Superior temporal gyrus (tissue), 1 donor: ENCODE measurements at regions not wholly inside any gene's neighbourhood (a gene's known extent, or its start where the extent isn't known, plus 50 kb on each side); places are given as distances from the start of the nearest gene placed in this dataset.

Experiments
- DNase-seq: peaks from one replicate; pipeline ENCODE4 v3.0.0-alpha.2; 2016; ENCODE audit errors: extremely low spot score

DNA sequence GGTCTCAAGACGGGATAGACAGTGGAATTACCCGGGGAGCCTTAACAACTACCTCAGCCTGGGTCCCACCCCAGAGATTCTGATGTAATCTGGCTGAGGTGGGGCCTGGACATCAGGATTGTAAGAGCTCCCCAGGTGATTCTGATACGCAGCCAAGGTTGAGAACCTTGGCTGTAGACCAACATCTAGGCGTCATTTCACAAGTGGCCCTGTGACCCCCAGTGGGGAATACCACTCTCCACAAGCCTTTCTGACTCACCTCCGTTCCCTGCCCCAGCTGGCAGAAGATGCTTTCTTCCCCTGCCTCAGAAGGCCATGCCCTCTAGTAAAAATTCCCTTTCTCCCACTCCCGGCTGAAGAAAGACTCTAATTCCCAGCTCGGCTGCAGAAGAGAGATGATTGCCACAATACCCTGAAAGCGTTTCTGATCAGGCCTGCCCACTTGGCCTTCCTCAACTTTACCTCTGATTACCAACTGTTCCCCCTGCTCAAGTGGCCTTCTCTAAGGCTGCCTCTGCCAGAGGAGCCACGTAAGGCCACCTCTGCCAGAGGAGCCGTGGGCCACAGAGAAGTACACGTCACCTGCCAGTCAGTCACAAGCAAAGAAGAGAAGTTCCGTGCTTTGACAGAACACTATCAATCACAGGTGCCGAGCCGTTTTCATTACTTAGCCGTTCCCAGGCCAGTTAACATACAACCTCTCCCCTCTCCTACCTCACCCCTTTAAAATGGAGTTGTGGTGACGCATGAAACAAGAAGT is 116.8 kb upstream of the PKDCC start:
- no peak for DNase-seq

DNA sequence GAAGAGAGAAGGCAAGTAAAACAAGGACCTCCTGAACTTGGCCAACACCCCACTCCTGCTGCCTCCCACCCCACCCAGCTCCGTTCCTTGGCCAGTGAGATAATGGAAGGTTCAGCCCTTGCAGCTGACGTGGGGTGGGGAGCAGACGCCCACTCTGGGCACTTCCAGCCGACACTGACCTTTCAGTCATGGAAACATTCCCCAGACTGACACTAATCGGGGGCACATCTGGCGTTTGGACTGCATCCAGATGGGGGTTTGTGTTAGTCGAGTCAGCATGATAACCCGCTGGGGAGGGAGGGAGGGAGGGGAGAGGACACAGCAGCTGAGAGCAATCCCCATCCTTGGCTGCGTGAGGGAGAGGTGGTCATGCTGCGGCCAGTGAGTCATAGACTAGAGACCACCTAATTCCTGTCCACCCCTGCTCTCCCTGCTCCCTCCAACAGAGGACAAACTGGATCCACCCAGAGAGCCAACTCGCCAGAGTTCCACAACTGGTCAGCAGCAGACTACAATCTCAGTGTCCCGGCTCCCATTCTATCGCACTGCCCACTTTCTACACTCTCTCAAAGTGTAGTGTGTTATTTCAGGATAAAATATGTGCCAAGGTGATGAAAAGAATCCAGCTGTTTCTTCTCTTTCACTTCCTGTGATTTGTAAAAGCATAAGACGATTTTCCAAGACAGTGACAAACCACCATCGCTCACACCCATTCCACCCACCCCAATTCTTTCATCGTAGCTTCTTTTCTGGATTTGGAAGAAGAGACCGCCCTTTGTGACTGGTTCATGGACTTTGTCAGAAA is 115.4 kb upstream of the PKDCC start:
- DNase-seq: no peak

GRCh38 chr2:41933046-41933420 is 114.8 kb upstream of the PKDCC start:
- DNase-seq: no peak

DNA sequence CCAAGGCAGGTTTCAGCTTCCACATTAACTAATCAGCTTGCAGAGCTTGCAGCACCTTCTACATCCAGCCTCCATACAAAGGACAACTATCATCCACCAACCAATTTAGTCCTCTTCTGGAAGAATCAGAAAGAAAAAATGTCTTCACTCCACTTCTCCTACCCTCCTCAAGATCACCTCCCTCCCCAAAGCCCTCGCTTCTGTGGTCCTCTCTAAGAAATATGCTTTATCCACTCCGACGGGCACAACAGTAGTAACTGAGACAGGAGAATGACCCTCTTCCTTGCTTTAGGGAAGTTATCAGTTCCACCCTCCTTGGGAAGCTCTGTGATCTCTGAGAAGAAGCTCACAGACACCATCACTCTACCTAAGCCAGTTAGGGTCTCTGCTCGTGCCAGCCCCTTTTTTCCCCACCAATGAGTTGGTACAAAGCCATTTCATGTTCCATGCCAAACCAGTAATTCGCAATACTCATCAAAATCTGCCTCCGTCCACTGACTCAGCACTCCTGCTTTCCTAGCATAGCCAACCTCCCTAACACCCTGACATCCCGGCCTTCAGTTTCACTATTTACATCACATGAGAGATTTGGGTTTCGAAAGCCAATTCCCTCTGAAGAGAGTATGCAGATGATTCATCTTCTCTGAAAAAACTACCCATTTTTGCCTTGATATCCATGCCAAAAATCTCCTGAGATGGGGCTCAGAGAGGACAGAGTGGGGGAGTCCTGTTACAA is 114.1 kb upstream of the PKDCC start:
- no peak for DNase-seq

DNA sequence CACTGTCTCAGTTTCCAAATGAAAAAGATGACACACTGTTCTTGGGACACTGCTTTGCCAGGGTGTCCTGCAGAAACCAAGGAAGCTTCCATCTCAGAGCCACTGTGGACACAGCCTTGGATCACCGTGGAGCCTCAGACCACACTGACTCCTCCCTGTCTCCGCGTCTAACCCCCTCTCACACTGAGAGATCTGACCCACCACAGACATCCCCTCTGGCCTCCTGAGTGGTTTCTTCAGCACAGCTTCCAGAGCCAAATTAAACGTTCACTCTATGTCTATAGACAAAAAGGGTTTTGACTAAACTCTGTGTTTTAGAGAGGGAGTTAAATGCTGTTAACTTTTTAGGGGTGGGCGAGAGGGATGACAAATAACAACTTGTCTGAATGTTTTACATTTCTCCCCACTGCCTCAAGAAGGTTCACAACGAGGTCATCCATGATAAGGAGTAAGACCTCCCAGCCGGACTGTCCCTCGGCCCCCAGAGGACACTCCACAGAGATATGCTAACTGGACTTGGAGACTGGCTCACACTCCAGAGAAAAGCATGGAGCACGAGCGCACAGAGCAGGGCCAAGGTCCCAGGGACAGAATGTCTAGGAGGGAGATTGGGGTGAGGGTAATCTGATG is 113.4 kb upstream of the PKDCC start:
- no peak for DNase-seq

- DNase-seq: no peak
These were observed 112.8 kb upstream of the PKDCC start for GRCh38 chr2:41935002-41935401.

DNA sequence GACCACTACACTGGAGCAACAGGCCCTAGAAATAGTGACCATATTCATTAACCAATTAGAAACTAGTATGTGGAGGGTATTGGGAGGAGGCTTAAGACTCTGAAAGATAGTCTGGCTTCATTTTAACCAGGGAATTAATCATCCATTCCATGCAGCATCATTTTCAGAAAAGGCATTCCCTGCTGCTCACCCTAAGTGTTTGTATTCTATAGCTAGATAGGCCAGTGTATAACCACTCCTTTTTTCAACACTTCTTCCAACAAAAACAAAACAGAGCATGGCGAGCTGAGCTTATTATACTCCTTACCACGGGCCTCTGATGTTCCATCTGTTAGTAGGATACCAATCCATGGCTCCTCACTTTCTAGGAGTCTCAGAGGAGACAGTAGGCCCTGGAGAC is 112.0 kb upstream of the PKDCC start:
- no peak for DNase-seq

DNA sequence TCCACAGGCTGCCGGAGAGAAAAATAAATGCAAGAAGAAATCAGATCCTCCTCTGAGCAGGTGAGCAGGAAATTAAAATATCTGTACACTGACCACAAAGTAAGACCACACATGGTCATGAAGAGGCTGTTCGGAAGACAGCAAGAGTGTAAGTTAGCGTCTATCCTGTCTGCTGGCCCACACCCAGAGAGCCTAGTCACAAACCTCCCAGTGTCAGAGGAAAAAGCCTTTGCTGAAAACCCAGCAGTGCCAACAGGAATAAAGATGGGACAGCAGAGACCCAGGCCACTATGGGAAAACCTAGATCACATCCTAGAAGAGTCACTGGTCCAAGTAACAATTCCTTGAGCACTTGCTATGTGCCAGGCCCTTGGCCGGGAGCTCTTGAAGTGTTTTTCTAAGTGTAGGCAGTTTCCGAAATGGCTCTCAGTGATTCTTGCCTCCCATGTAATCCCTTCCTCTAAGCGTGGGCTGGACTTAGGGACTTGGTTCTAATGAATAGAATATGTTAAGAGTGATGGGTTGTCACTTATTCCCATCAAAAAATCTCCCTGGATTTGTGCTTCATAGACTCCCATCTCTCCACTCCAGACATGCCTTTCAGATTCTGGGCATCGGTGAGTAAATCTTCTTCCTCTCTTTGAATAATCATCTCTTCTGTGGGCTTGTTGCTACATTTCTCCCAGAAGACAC is 110.9 kb upstream of the PKDCC start:
- no peak for DNase-seq

DNA sequence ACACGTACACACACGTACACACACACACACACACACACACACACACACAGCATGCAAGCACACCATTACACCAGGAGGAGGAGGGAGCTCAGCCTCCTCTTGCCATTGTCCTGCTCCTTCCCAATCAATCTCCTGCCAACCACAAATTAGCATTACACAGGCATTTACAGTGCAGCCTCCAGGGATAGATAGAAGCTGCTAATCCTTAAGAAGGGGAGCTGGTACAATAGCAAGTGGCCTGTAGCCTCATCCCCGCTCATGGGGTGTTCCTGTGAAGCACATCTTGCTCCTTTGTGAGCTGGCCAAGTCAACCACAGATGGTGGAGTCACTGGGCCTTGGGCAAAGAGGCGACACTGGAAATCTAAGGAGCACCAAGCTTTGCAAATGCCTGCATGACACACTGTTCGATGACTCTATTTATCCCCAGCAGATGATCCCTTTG is 110.3 kb upstream of the PKDCC start:
- DNase-seq: no peak

- no peak for DNase-seq
These were observed 109.7 kb upstream of the PKDCC start for GRCh38 chr2:41937921-41938708.

GRCh38 chr2:41940060-41940744 is 107.6 kb upstream of the PKDCC start:
- DNase-seq: no peak

- no peak for DNase-seq
These were observed 107.1 kb upstream of the PKDCC start for GRCh38 chr2:41940745-41941063.

GRCh38 chr2:41941831-41942230 is 106.0 kb upstream of the PKDCC start:
- DNase-seq: no peak

- DNase-seq: no peak
These were observed 105.5 kb upstream of the PKDCC start for GRCh38 chr2:41942278-41942677.

- no peak for DNase-seq
These were observed 104.7 kb upstream of the PKDCC start for GRCh38 chr2:41943159-41943558.

DNA sequence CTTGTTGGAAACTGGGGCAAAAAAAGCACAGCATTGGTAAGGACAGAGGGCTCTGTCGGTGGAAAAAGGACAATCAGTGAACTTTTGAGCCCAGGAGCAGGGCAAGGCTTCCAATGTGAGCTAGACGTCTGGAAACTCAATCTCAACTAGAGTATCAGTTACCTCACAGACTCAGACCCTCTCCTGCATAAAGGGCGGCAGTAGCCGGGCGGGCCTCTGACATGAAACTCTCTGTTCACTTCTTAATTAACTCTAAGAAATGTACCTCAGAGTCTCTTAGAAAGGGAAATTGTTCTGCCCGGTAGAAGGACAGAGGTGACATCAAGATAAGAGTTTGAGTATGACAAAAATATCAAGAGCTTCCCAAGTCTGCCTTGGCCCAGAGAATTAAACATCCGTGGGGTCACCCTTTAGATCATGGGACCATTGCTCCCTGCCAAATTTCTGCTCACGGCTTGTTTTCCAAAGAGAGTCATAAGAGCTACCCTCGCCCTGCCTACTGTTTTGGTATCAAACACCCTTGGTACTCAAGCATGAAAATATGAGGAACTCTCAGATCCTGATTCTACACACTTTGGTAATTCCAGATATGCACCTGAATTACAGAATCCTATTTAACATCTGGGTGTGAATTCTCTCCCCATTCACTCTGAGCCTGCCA is 103.5 kb upstream of the PKDCC start:
- DNase-seq: no peak

DNA sequence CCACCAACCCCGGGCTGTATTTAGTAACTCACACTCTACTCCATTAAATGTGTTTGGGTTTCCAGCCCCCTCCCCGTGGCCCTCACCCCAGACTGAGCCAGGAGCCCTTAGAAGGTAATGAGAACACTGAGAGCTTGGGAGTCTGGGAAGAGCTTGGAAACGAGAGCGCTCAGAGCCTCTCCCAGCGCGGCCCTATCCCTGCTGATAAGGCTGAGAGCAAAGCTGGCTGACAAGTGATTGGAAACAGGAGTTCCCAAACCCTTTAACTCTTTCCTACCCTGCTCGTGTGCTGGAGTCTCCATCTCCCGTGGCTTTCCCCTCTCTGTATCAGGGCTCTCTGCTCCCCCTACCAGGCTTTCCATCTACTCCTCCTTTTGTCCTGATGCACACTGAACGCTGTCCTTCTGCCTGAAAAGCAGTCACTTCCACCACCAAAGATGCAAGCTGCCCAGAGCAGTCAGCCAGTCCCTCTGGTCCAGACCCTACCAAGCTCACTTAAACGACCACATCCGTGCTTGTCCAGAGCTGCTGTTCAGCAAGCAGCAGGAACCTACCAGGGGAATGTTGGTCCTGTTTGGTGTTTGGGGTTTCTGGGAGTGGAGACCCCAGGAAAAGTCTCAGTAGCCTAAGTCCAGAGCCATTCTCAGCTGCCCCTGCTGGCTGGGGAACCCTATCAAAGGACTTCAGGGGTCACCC is 100.0 kb upstream of the PKDCC start:
- no peak for DNase-seq

DNA sequence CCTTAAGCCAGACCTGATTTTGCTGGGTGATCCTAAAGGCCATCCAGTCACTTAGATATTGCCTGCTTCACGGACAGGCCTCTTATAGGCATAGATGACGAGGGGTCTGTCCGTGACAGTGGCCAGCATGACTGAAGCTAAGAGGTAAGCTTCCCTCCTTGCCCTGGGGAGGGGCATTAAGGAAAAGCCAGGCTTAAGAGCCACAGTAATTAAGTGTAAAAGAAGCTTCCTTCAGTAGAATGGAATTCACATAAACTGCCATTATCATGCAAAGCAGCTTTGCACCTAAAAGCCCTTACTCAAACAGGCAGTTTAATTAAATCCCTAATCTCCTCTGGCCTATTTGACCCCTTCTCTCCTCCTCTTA is 99.4 kb upstream of the PKDCC start:
- no peak for DNase-seq
